GM21447 (cell line): ENCODE measurements at regions not wholly inside any gene's neighbourhood (a gene's known extent, or its start where the extent isn't known, plus 50 kb on each side); places are given as distances from the start of the nearest gene placed in this dataset.

Source experiments
- ATAC-seq: cut with Tn5 transposase; IDR thresholded peaks from one replicate; pipeline ENCODE4 v1.9.1; 2021; ENCODE audit not compliant: unreplicated experiment

- no peak for ATAC-seq
These were observed 621.3 kb upstream of the DPP6 start for GRCh38 chr7:153430931-153431330.

DNA sequence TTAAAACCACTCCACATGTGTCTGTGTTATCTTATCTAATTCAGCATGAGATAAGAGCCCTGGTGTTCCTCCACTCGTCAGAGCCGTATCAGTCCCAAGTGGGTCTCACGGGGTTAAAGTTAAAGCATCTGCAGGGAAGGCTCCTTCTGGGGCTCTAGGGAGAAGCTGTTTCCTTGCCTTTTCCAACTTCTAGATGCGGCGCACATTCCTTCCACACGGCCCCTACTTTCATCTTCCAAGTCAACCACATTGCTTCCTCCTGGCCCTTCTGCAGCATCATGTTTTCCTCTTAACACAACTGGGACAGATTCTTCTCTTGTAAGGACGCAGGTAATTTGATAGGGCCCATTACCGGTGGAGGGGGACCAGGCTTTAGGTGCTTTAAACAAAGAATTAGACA is 620.1 kb upstream of the DPP6 start:
- ATAC-seq: no peak

DNA sequence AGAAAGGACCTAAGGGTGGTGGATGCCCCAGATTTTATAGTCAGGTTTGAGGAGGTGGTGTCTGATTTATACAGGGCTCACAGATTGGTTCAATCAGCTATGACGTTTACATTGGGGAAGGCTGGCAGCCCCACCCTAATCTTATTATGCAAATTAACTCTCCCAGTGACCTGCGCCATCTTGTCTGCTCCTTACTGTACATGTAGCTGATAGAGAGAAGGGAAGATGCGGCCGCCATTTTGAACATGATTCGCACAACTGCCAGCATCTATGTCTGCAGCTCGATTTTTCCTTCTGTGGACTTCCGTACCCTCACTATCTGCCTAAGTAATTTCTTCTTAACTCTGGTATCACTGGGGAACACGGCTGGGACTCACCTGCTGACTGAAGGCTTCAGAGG is 619.0 kb upstream of the DPP6 start:
- no peak for ATAC-seq

DNA sequence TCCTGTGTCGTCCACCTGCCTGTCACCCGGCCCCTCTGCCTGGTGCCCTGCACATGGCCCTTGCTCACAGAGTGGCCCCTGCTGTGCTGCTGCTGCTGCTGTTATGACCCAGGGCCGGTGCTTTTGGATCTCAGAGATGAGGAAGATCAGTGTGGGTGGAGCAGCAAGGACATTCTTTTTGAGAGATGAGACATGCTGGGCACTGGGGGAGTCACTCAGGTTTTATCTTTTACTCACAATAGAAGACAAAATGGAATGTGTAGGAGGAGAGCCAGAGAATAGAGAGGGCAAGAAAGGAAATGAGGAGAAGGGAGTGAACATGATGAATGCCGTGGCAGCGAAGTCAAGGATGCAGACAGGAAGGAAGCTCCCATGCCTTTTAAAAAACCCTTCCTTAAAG is 611.5 kb upstream of the DPP6 start:
- no peak for ATAC-seq

DNA sequence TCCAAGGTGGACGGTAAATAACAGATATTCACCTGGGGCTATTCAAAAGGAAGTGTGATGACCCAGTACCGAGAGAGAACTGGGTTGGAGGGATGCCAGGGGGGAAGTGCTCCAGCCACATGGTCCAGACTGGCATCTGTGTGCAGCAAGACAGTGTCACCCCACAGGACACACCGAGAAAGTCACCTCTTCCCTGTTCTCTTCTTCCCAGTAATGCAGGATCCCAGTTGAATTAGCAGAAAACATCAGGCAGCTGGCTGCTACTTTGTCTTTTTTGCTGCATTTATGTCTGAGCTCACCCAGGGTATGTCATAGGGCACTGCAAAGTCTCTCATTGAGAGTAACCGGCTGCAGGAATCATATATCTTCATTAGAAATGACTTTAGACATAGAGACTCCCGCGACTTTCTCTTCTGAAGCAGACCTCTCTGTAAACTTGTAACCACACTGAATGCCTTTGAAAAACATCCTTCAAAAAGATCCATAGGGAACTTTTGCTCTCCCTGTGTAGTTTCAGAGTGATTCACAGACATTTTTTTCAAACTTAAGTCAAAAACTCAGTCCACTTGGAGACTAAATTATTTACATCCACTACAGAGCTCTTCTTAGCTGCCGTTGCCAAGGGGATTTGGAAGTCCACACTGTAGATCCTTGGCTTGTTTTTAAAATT is 609.0 kb upstream of the DPP6 start:
- ATAC-seq: no peak

DNA sequence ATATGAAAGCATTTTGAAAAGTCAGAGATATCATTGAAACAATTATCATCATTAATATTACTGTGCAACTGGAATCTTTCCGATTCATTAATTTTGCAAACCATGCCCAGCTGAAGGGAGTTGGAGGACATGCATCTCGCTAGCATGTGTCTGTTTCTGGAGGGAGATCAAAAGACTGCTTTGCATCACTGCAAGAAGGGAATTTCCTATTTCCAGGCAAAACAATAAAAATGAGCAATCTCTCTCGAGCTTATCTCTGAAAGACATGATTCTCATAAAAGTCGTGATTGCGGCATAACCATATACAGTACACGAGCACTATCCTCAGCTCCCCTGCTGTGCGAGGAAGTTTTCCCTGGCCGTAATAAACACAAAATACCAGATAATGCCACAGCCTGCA is 607.6 kb upstream of the DPP6 start:
- ATAC-seq: no peak

DNA sequence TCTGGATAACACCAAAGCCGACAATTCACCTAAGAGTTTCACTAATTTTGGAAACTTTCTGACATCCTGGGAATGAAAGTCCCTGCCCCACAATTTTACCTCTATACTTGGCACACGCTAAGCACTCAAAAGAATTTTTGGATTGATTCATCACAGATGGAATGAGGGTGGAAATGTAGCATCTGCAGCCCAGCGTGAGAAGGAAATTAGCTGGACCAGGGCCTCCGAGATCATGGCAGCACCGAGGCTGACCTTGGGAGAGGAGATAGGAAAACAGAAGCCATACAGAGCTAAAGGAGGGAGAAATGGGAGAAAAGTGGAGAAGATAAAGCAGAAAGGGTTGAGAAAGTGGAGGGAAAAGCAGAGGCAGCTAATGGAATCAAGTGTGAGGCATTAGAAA is 606.6 kb upstream of the DPP6 start:
- ATAC-seq: no peak

DNA sequence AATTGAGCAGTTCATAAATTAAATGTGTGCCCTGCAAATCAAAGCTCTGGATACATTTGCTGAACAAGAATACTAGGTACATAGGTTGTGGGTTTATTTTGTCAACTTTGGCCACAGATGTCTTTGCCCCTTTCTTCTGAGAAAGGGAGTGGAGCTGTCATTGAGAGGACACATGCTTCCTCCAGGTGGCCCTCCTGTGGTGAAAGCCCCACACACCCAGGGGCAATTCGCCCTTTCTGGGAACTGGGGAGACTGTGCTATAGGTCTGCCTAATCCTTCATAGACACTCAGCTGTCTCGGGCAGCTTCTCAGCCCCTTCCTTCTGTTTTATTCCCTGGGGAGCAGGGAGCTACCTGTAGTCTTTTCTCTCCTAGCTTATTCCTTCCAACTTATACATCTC is 605.7 kb upstream of the DPP6 start:
- ATAC-seq: no peak

DNA sequence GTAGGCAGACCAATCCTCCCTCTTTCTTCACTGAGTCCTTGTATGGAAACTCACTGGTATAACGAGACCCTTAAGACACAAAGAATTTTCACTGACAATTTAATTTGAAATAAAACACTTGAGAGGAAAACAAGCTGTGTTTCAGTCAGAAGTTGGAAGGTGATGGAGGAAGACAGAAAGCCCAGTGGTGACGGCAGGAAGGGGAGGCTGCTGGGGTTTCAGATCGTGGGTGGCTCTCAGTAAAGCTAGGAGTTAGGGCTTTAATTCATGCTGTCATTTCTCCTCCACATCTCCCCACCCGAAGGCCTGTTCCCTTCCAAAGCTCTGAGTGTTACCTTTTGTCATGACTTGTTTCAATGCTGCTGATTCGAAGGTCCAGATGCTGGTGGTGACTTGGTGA is 605.2 kb upstream of the DPP6 start:
- no peak for ATAC-seq

DNA sequence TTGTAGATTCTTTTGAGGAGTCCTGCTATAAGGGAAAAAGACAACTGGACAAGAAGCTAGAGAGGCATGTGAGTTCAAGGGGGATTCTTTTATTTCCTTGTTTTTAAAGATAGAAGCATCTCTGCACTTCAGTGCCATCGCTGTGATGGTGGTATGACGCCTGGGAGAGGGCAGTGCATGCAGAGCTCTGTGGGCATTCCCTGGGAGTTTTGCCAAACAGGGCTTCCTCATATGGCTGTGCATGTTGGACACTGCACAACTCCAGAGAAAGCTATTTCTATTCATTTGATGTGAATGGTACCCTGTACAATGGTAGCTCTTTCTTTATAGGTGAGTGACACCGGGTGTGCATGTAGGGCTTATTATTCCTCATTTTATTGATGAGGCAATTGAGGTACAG is 599.5 kb upstream of the DPP6 start:
- no peak for ATAC-seq

- no peak for ATAC-seq
These were observed 597.9 kb upstream of the DPP6 start for GRCh38 chr7:153454306-153454705.

DNA sequence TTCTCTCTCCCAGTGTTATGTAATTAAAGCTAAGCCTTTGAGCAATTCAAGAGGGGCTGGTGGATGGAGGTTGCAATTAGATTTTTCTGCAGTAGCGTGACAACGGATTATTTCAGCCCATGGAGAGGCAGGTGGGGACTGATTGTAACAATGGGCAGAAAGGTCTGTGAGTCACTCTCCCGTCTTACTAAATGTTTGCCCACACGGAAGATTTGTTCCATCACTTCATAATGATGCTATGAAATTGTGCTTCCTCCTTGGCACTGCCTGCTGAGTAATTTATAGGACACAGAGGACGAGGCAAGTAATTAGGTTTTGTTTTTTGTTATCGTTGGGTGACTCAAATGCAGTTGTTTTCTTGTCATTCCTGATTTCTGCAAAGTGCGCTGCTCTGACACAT is 594.5 kb upstream of the DPP6 start:
- ATAC-seq: no peak

DNA sequence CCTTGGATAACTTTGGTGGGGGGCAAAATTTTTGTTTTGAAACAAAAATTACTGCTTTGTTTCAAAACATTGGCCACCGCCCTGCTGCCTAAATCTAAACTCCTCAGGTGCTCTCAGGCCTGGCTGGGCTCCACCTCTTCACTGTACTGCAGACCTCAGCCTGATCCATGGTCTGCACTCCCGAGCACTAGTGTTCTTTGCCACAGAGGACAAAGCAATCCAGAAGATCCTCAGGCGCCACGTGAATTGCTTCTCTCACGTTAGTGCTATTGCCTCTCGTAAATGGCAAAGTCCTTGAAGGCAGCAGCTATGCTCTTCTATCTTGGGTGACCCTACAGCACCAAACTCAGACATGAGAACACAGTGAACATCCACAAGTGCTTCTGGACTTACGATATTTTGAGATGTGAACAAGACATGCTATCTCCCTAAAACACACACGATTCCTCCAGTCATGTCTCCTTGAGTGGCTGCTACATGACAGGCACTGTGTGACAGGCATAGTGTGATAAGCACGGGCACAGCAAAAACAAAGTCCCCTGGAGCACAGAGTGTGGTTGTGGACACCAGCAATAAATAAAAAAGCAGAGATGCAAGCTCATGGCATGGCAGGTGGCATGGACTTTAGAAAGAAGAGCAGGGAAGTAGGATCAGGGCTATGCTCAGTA is 582.1 kb upstream of the DPP6 start:
- ATAC-seq: no peak

- ATAC-seq: no peak
These were observed 579.7 kb upstream of the DPP6 start for GRCh38 chr7:153472516-153472915.

DNA sequence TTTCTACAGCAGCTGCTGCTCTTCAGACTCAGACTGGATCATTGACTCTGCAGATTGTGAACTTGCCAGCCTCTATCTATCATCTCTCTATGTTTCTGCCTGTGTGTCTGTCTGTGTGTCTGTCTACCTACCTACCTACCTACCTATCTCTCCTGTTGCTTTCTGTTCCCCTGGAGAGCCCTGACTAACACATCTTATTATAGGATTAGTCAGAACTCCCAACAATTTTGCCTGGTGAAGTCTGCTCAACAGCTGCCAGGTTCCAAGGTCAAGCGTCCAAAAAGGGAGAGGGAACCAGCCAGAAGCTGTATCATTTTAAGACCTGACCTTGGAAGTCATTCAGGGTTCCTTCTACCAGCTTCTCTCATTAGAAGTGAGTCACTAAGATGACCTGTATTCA is 579.0 kb upstream of the DPP6 start:
- ATAC-seq: no peak

- no peak for ATAC-seq
These were observed 577.0 kb upstream of the DPP6 start for GRCh38 chr7:153475239-153475638.

DNA sequence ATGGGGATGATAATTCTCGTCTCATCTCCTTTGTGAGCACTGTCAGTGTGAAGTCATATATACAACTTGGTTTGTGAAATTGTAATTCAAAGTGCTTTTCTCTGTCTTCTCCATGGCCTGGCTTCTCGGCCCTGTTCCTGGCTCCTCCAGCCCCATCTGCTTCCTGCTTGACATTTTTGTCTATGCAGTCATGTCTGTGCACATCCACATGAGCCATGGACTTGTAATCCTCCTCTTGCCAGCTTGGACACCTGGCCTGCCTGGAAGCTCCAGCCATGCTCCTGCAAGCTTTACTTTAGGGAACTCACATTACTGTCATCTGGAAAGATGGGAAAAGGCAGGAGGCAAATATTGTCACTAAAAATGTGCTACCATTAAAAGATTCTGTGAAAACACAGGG is 576.0 kb upstream of the DPP6 start:
- ATAC-seq: no peak

DNA sequence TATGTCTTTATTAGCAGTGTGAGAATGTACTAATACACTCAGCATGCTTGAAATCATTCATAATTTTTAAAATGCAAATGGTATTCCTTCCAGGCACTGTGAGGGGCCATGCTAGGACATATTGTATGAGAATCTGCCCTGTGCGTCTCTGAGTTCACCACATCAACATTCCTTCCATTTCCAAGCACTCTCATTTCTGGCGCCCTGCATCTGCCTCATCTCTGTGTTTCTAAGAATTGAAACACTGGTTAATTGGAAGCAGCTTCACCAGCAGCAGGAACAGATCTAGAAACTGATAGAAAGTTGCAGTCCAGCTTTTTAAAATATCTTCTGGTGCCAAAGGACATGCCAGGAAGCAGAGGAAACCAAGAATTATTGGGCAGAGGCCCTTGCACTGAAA is 555.9 kb upstream of the DPP6 start:
- ATAC-seq: no peak

DNA sequence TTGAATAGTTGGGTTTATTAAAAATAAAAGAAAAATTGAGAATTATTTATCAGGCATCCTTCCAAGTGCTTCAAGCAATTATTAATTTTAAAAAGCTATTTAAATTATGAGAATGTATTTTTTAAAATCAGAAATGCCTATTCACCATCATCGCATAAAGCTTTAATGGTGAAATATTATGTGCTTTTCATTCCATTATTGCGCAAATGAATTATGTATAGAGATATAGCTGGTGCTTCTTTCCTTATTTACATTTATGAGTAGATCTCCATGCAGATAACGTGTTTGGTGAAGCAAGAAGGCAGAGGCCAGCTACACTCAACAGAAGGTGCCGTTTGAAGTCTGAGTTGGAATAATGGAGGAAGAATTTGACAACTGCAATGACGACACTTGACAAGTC is 549.1 kb upstream of the DPP6 start:
- no peak for ATAC-seq

- no peak for ATAC-seq
These were observed 547.7 kb upstream of the DPP6 start for GRCh38 chr7:153504288-153505075.

DNA sequence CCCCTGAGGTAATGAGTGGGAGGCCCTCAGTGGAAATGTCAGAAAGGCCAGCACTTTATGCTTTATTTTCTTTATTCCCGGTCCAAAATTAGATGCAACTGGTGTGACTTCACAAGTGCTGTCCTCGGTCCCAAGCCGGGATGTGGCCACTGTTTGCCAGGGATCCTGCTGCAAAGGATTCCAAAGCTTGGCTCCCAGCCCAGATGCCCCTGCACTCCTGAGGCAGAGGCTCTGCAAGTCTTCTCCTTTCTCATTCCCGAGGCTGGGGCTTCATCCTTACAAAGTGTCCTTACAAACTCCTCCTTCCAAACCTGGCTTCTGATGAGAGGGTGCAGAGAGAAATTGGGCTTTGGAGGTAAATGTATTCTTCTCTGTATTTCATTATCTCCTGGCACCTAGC is 544.3 kb upstream of the DPP6 start:
- no peak for ATAC-seq

DNA sequence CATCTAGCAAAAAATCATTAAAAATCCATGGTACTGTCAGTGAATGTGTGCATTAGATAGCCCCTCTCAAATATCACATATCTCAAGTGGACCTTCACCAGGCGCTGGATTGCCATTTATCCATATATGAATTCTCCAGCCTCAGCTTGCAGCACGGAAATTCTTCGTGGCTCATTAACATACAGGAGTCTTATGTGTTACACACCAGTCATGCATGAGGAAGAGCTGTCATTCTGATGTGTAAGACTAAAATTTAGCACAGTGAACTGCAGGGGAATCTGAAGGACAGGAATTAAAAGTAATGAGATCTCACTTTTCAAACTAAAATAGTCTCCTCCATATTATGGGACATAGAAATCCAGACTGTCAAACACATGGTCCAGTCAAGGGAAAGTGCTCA is 542.4 kb upstream of the DPP6 start:
- ATAC-seq: no peak
